Neural cell (in vitro differentiated cells): ENCODE measurements at regions not wholly inside any gene's neighbourhood (a gene's known extent, or its start where the extent isn't known, plus 50 kb on each side); places are given as distances from the start of the nearest gene placed in this dataset.

Experiments
- CTCF ChIP-seq: fragments of 450-650 bp; IDR thresholded peaks from 2 replicates; pipeline ENCODE4 v1.5.1; 2014; ENCODE audit warnings: antibody characterized with exemption, mild to moderate bottlenecking, moderate library complexity; ENCODE audit not compliant: poor library complexity, severe bottlenecking
- EP300 ChIP-seq: fragments of 450-650 bp; conservative IDR thresholded peaks from 2 replicates; pipeline ENCODE4 v1.6.1; 2014; ENCODE audit warnings: antibody characterized with exemption, mild to moderate bottlenecking, moderate library complexity; ENCODE audit not compliant: poor library complexity, severe bottlenecking
- TAF1 ChIP-seq: IDR thresholded peaks from 2 replicates; pipeline ENCODE4 v1.6.1; 2012; ENCODE audit warnings: low read depth

- no peak for TF ChIP-seq TAF1
- no peak for TF ChIP-seq CTCF
- no peak for TF ChIP-seq EP300
Observed at GRCh38 chr20:53743607-53744260, 150.1 kb upstream of the ZNF217 start.
